Activated CD8-positive, alpha-beta memory T cell treated with anti-CD3 and anti-CD28 coated beads for 1 hour (primary cell): ENCODE measurements at regions not wholly inside any gene's neighbourhood (a gene's known extent, or its start where the extent isn't known, plus 50 kb on each side); places are given as distances from the start of the nearest gene placed in this dataset.

Experiments used
- DNase-seq, 2 donors: peaks; one replicate each; pipeline ENCODE4 v3.0.0-alpha.2; 2020; ENCODE audit warnings: low read depth in 1 of 2; ENCODE audit errors: extremely low read depth in 1 of 2

DNA sequence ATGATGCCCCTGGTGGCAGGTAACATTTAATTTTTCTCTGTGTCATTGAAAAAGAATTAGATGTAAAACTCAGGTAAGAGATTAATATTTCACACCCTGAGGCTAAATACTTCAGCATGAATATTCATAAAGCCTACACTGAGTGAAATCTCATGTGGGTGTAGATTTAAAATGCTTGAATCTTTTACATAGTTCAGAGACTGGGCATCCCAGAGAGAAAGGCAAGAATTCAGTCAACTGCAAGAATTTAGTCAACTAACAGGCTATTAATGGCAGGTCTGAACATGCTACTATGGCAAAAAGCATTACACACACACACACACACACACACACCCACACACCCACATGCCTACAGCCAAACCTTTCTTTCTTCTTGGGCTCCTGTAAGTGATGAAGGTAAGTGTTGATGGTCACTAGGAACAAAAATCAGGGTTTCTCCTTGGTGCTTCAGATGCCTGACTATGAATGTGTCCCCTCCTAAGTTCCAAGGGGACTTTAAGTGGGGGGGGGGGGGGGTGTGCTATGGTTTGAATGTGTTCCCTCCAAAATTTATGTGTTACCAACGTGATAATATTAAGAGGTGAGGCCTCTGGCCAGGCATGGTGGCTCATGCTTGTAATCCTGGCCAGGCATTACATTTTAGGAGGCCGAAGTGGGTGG lies 63.7 kb upstream of the PSMD7 start:
- DNase-seq, result no peak

DNA sequence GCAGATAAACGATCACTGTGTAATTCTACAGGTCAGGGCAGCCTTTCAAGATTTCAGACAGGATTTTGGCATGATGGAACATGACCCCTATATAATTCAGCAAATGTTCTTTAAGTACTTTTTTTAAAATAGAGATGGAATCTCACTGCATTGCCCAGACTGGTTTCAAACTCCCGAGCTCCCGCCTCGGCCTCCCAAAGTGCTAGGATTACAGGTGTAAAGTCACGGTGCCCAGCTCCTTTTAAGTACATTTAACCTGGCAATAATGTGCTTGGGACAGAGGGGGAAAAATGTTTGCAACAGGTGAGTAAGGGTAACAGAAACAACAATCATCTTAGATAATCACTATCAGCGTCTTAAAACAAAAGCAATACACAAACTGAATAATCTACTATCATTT lies 66.5 kb upstream of the PSMD7 start:
- DNase-seq, result no peak

DNA sequence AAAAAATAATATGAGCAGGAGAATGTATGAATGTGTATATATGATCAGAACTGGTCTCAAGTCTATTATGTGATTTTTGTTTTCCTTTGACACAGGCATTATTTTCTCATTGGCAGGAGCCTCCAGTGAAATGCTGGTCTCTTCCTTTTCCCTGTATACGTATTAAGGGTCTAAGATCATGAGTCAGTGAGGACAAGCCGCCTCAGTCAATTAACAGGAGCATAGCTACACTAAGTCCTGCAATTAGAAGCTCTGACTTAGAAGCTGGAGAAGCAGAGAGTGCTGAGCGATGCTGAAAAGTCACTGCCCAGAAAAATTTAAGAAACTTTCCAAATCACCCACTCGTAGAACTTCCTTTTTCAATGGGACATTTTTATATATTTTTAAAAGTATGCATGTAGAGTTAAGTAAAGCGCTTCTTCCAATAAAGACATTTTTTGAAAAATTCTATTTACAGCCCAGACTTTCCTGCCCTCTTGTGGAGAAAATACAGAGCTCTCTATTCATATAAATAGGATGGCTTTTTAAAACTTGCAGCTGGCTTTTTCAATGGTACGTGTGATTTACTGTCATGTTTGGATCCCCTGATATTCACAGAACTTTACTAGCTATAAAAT lies 70.2 kb upstream of the PSMD7 start:
- DNase-seq, result no peak

DNA sequence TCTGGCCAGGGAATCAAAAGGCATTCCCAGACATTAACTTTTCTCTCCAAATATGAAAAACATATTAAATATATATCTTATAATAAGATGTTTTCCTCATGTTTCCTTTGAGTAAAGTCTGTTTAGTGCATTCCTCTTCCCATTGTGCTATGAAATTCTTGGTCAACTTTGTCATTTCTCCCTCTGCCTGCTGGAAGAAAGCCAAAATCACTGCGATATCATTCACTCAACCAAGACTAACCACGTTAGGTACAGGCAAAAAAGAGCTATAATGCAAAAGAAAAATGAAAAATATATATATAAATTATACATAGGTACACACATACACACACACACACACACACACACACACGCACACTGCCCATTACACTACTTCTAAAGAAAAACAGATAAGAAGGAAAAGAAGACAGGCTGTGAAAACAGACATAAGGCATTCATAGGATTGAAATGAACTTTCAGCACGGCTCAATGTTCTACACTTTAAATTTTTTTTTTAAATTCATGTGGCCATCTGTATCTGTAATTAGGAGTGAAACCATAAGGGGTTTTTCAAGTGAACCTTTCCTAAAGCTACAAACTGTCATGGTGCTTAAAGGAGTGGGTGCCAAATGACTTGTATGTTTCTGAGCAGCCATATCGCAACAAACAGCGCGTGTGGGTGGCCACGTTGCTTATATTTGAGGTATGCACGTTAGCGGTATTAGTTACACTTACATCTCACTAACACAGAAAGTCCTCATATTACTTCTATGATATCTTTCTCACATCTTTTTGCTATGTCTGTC lies 71.6 kb upstream of the PSMD7 start:
- no peak for DNase-seq

DNA sequence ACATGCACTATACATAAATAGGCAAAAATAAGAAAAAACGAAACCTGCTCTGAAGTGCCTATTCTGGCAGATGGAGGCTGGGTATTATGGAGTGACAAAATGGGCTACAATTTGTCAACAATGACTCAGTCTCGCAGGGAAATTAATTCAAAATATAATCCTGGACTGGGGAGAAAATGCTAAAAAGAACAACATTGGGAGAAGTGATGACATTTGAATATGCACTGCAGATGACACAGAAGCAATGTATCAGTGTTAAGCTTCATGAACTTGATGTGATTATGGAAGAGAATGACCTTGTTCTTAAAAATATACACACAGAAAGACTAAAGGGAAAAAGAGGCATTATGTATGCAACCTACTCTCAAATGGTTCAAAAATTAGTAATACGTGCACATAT lies 74.8 kb upstream of the PSMD7 start:
- DNase-seq, result no peak

DNA sequence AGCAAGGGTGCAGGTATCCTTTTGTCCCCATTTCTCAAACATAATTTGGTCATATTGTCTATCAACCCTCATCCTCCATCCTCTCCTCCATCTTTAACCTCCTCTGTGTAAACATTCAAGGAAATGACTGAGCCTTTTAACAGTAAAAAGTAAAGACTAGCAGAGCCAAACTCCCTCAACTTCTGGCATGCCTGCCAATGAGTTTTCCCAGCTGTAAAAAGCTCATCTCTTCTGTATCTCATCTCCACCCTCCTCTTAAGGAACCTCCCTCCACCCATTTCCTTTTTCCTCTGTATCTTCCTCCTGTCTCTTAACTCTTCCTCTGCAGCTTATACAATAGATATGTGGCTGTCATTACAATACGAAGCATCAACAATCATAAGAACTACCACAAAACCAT lies 76.9 kb upstream of the PSMD7 start:
- no peak for DNase-seq

DNA sequence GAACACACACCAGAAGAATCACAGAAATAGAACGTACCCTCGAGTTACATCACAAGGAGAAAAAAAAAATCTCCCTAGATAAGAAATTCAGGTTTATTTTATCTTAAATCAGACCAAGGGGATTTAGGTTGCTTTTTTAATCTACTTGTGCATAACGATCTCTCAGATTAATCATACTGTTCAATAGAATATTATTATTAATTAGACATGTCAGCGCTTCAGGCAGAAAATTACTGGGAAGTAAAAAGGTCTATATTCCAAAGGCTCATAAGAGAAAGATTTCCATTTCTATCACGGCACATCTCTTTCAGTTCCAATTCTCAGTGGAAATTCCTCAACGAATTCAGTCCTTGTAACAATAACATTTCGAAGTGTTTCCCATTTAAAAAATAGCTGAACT lies 77.7 kb upstream of the PSMD7 start:
- DNase-seq, result no peak

DNA sequence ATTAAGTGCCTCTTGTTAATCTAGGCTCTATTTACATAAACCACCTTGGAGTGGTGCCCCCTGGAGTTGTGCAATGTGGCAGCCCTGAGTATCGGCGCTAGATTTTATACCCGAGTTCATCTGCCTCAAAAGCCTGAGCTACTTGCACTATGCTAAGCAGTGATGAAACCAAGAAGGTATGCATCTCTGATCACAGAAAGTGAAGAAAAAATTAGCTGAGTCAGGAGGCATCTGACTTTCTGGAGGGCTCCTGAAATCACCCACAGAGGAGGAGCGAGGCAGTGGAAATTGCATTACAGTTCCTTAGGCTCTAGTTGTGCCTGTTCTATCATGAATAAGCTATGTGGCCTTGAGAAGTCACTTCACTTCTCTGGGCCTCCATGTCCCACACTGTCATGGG lies 80.3 kb upstream of the PSMD7 start:
- DNase-seq, result no peak

DNA sequence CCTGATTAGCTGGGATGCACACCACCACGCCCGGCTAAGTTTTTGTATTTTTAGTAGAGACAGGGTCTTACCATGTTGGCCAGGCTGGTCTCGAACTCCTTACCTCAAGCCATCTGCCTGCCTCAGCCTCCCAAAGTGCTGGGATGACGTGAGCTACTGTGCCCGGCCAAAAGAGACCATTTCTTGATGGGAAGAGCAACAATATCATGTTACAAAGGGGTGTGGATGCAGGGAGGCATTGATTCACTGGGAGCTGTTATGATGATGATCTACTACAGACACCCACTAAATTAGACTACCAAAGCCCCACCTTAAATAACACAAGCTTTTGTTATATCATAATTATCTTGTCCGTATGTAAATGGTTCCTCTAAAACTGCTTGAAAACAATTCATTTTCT lies 81.4 kb upstream of the PSMD7 start:
- DNase-seq, result no peak

DNA sequence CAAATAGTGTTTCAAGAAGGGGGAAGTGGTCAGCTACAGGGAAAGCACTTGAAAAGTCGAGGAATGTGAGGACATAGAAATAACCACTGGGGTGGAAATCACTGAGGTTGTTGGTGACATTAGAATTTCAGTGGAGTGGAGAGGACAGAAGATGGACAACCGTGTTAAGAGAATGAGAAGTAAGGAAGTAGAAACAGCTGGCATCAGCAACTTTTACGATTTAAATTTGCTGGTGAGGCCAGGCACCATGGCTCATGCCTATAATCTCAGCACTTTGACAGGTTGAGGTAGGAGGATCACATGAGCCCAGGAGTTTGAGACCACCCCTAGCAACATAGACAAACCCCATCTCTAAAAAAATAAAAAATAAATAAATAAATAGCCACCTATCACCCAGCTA lies 83.2 kb upstream of the PSMD7 start:
- no peak for DNase-seq

DNA sequence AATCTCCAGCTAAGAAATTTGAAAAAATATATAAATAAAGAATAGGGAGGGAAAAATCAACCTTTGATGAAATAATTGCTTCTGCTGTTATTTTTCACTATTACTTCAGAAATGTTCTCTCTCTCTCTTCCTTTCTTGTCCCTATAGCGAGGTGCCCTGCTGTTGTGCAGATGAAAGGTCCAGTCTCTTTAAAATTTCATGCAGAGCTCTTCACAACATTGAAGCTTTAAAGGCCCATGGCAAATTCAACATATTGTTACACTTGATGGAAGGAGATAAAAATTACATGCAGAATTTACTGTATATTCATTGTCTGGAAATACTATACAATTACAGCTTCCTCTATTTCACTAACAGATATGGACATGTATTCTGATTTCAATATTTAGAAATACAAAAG lies 86.4 kb upstream of the PSMD7 start:
- DNase-seq, result no peak

DNA sequence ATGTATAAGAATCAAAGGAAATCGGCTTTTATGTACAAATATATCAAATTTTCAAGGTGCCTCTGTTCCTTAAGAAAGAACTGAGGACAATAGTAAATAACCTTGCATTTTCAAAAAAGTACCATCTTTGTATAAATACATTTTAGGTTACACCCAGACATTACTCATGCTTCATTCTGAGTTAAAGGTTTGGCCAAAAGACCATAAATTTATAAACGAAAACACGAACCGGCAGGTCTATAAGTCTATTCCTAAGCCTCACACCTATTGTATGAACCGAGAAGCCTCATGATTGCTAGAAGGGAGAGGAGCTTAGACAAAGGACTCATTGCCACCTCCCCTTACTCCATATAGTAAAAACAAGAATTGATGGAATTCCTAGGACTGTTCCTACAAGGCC lies 94.6 kb upstream of the PSMD7 start:
- DNase-seq, result no peak

DNA sequence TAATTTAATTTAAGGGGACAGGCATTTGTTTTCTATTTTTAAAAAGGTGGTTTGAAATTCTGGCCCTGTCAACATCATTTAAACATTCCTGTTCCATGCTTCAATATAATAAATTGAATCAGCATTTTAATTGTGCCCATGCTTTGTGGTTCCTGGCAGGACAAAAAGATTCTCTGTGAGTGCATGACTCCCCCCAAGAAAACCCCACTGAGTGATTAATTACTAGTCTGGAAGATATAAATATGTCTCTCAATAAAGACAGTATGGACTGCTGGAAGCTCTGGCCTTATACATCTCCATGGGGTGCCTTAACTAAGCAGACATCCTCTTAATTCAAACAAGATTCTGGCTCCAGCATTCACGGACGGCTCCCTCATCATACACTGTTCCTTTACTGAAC lies 95.0 kb upstream of the PSMD7 start:
- DNase-seq, result no peak

DNA sequence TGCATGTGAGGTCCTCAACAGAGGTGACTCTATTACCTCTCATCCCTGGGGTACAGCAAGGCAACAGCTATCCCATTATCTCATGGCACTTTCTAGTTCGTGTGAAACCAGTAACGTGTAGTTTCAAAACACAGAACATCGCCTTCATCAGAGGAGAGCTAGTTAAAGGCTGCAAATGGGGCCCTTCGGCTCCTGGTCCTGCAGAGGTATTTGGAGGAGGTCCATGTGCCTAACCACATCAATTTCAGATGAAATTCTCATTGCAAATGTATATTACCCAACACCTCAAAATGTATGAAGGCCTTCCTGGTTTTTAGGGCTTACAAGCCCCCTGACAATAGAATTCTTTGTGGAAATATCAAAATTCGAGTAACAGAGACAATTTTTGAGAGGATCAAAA lies 95.7 kb upstream of the PSMD7 start:
- no peak for DNase-seq

DNA sequence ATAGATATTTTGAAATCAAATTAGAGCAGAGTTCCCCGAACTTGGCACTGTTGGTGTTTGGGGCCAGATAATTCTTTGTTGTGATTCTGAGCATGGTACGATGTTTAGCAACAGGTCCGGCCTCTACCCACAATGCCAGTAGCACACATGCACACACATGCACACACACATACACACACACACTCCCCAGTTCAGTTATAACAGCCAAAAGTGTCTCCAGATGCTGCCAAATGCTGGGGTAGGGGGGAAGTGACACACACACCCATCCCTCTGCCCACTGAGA lies 96.8 kb upstream of the PSMD7 start:
- DNase-seq, result no peak

DNA sequence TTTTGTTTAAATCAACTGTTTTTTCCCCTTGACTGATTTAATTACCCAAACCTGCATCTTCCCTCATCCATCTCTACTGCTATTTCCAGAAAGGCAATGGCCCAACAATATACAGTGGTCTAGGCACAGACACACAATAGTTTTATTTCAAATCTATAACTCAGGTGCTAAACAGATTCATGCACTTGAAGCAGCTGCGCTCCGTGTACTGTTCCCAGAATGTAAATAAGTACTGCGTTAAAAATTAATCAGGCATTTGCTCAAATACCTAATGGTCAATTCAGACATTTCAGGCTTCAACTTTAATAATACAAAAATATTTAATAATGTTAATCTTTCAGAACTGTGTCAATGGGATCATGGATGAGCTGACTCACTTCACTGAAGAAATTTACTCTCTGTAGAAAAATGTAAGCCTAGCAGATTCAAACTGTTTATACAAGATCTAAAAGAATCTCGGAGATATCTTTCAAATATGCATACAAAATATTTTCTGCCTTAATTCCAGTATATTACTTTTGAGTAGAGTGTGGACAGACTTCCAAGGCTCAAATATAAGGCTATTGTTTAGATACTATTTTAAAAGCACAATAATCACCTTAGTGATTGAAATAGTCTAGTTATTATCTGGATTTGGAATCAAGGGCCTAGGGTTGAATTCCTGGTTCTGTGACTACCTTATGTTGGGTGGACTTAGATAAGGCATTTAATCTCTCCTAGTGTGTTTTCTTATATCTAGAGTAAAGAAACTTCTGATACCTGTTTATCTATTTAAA lies 97.4 kb upstream of the PSMD7 start:
- no peak for DNase-seq

DNA sequence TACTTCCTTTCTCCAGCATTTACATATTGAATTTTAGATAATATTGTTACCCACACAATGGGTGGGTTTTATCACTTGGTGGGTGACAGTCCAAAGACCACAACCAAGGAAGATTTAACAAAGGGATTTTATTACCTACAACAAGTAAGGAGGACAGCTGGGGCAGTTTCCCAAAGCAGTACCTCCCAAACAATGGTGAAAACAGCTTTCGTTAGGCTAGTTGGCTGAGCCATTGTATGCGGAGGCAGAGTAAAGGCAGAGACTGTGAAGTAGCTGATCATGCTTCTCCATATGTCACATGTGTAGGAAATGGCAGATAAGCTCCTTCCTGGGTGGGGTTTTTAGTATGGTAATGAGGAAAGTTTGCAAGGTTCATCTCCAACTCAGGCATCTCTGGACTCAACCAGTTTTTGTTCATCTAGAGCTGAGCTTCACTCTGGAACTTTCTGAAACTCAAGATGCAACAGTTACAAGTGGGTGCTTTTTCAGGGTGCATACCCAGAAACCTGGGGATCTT lies 104.3 kb upstream of the PSMD7 start:
- no peak for DNase-seq

DNA sequence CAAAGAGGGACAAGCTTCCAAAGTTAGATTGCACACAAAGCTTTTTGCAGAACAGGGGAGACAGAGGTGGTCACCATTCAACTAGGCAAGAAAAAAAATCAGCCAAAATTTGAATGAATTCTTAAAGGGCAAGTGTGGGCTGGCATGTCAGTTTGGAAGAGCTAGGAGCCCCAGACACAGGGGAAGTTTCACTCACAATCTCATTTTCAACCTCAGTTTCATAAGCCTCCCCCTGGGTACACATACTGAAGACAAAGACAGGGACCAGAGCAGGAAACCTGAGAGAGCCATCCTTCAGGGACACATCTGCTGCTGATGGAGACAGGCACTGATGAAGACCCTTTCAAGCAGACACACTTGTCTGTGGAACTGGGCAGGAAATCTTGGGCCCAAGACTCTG lies 106.3 kb upstream of the PSMD7 start:
- no peak for DNase-seq

DNA sequence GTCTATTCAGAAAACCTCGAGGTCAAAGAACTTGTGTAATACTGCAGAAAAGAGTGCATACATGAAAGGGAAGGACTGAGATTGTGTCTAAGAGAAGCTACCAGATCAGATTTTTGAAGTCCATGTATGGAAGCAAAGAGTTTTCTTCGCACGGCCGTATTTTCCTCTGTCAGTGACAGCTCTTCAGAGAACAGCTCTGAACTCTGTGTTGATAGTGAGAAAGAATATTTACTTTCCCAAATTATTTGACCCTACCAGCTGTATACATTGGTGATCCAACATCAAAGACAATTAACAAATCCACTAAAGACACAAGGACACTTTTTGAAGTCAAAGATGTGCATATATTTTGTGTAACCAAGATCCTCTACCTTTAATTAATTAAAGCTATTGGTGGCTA lies 107.8 kb upstream of the PSMD7 start:
- no peak for DNase-seq

DNA sequence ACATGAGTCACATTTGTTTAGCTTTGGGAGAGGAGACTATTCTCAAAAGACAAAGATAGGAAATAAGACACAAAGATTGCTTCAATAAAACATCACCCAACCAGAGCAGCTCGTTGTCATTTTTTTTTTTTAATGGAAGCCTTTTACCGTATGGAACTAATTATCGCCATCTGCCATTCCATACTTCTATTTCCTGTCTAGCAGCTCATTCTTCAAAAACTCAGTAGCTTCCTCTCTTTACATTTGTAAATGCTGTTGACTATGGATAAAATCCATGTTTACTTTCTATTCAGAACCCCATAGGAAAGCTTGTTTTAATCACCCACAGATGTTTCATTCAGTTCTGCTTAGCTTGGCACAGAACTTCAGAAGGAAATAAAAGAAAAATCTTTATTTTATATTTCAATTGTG lies 110.0 kb upstream of the PSMD7 start:
- DNase-seq, result no peak

DNA sequence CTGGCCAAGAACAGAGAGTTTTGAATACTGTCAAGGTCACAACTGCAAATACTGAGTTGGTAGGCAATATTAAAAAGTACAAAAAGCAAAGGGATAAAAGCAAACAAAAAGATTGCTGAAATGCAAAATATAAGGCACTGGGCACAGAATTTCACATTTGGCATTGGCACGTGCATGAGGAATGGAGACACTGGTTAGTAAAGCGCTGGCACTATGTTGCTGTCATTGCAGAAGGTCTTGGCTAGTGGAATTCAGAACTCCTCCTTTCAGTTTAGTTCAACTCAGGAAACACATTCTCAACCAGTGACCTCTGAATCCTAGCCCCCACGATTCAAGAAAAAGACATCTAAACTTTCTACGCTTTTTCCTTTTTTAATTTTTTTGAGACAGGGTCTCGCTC lies 111.8 kb upstream of the PSMD7 start:
- DNase-seq, result no peak
